Left ventricle myocardium superior (tissue), 1 donor: ENCODE measurements at regions not wholly inside any gene's neighbourhood (a gene's known extent, or its start where the extent isn't known, plus 50 kb on each side); places are given as distances from the start of the nearest gene placed in this dataset.

ENCODE experiments used
- ATAC-seq: fragments of 200-7000 bp; cut with Tn5 transposase; one replicate; pipeline ENCODE4 v1.9.1; 2020; ENCODE audit warnings: mild to moderate bottlenecking, moderate library complexity
- DNase-seq: peaks from one replicate; pipeline ENCODE4 v3.0.0-alpha.2; 2020
- intact Hi-C: fragments of 100-400 bp; cut with micrococcal nuclease; formaldehyde crosslinking; loops from one replicate; pipeline ENCODE4 v1.11.0; 2022
- donor health status: DM: no; HTN: yes; CAD: no; lungs with severe emphysema.

GRCh38 chr1:209323743-209324142, 259.8 kb upstream of the CAMK1G start:
- intact Hi-C loops: no loop called here
- no peak for DNase-seq

GRCh38 chr1:209324901-209325871, 258.3 kb upstream of the CAMK1G start:
- ATAC-seq (no peak), DNase-seq (no peak)
- intact Hi-C loops: no loop called here

More at GRCh38 chr1:209323743-209324142, 259.8 kb upstream of the CAMK1G start:
- ATAC-seq: no peak

DNA sequence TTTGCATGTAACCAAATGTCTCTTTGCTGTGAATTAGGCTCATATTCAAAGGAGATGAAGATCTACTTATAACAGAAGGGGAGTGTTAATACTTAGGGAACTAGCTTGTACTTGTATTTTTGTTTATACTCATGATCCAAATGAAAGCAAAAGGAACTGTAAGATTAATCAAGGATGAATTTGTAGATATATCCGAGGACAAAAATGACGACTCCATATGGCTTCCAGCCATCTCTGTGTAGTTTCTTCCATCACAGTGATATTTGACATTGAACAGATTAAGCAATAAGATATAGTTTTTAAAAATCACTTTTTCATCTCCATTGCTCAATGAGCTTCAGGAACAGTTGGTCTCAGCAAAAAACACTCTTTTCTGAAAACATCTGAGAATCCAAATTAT, 257.4 kb upstream of the CAMK1G start:
- intact Hi-C loops: no loop called here
- ATAC-seq: no peak
- DNase-seq: no peak

GRCh38 chr1:209326831-209327230, 256.7 kb upstream of the CAMK1G start:
- intact Hi-C loops: no loop called here
- DNase-seq: no peak
- ATAC-seq: no peak

DNA sequence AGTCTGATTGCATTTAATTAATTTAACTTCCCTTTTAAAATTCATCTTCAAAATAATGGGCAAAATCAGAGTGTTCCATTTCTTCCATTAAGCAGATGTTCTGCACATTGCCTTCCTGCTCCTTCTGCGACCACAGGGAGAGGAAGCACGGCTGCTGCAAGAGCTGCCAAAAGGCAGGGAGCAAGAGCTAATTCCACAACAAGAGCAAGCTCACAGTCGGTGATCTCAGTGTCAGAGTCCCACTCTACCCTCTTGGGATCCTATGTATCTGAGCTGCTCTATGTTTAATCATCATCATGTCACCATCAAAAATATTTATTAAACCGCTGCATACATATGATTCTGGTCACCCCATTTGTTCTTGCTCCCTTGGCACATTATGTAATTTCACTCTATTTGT, 255.3 kb upstream of the CAMK1G start:
- intact Hi-C loops: no loop called here
- DNase-seq: no peak
- no peak for ATAC-seq

- no peak for ATAC-seq
- intact Hi-C loops: no loop called here
- no peak for DNase-seq
These were observed 248.3 kb upstream of the CAMK1G start for GRCh38 chr1:209335178-209335577.

- ATAC-seq (no peak), DNase-seq (no peak)
- intact Hi-C loops: no loop called here
These were observed 242.4 kb upstream of the CAMK1G start for GRCh38 chr1:209341146-209341545.

- DNase-seq (no peak), ATAC-seq (no peak)
- intact Hi-C loops: no loop called here
These were observed 241.7 kb upstream of the CAMK1G start for GRCh38 chr1:209341673-209342420.

DNA sequence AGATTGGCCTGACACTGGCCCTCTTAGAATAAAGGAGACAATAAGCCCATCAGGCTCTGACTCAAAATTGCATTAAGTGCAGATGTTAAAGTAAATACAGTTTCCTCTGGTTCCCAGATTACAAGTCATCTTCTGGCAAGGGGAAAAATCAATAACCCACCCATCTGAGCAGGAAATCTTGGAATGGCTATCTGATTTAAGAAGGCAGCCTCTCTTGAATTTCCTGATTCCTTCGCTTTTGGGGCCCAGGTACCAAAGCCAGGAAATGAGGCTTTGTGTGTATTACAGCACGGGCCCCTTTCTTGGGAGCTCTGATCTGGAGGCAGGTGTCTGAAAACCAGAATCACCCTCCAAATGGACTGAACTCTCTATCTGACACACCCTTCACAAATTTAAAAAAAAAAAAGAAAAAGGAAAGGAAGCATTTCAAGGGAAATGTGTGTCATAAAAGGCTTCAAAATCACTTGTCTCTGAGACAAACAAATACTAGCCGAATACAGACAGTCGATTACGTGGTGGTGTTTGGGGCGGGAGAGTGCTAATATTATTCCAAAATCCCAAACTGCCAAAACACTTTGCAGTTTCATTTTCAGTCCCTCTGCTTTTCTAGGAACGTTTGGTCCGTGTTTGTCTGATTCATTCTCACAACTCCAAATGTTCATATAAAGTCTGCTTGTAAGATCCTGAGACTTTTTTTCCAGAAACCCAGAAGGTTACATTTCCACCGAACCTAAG, 240.9 kb upstream of the CAMK1G start:
- intact Hi-C loops: no loop called here
- no peak for ATAC-seq

GRCh38 chr1:209343511-209343910, 240.0 kb upstream of the CAMK1G start:
- ATAC-seq (no peak), DNase-seq (no peak)
- intact Hi-C loops: no loop called here

More for the DNA sequence above, 240.9 kb upstream of the CAMK1G start:
- DNase-seq: no peak

DNA sequence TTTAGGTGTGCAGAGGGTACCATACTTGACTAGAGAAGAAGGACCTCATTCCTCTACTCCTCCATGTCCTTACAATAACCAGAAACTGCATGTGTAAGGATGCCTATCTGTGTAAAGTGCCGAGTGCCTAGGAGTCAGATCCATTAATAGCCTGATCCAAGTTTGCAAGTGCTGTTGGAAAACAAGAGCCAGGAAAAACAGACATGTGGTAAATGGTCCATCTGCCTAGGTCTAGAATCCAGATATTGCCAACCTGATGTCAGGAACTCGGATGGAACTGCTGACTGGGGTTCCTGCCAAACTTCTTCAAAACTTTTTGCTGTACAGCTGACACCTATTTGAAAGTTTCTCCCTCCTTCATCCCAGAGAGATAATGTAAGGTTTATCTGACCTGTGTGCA, 239.4 kb upstream of the CAMK1G start:
- DNase-seq (no peak), ATAC-seq (no peak)

GRCh38 chr1:209349363-209350308, 233.9 kb upstream of the CAMK1G start:
- ATAC-seq (no peak), DNase-seq (no peak)
- intact Hi-C loops: no loop called here

More for the DNA sequence above, 239.4 kb upstream of the CAMK1G start:
- intact Hi-C loops: no loop called here

- intact Hi-C loops: no loop called here
- ATAC-seq (no peak), DNase-seq (no peak)
These were observed 230.5 kb upstream of the CAMK1G start for GRCh38 chr1:209353053-209353452.

GRCh38 chr1:209354111-209354839, 229.2 kb upstream of the CAMK1G start:
- peak; percentile 93 for ATAC-seq
- intact Hi-C loops: no loop called here

DNA sequence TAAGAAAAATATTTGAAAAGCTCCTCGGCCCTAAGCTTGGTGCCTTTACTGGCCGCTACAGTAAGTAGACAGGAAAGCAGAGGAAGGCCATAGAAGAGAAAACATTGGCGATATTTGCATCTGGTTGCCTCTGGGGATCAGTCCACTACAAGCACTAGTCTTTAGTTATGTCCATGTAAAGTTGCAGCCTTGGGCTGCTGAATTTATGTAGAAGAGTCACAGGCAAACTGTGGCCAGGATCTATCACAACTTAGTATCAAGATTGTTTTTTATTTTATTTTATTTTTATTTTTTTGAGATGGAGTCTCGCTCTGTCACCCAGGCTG, 228.7 kb upstream of the CAMK1G start:
- no peak for ATAC-seq
- intact Hi-C loops: no loop called here

More at GRCh38 chr1:209354111-209354839, 229.2 kb upstream of the CAMK1G start:
- DNase-seq: peak; percentile 68

GRCh38 chr1:209355415-209355814, 228.1 kb upstream of the CAMK1G start:
- ATAC-seq: no peak
- DNase-seq: no peak
- intact Hi-C loops: no loop called here

More for the DNA sequence above, 228.7 kb upstream of the CAMK1G start:
- DNase-seq: no peak

DNA sequence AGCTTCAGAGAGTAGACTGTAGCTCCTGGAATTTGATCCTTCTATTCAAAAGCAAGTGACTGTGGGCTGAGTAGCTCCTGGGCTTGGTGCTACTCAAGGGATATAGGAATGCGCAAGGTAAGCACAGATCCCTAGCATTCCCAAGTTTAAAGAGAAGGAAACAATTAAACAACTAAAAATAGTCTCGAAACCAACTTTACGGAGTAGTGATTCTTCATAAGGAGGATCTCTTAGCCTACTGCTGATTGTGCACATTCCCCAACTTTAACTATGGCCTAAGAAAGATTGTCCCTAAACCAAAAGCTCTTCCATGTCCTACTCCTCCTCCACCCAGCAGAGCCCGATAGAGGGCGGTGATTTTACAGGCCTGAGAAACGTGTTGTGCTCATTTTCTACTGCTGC, 226.5 kb upstream of the CAMK1G start:
- DNase-seq: no peak
- no peak for ATAC-seq
- intact Hi-C loops: no loop called here

DNA sequence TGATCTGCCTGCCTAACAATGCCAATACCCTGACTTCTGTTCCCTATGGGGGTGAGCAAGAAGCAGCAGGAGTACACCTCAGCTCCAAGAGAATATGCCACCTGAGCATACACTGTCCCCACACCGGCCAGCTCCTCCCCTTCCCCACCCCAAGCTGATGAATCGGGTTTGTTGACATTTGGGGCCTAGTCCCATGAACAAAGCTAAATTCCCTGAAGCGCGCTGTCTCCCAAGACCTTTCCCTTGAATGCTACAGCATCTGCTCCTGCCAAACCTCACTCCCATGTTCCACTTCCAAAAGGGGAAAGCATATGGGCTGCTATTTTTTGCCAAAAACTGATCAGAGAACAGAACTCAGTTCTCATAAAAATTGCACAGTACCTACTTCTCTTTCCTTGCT, 220.4 kb upstream of the CAMK1G start:
- intact Hi-C loops: no loop called here
- DNase-seq (no peak), ATAC-seq (no peak)
